T-helper 1 cell treated with Interleukin-12 subunit alpha and Interleukin-12 subunit beta and Interleukin-4 antibody, amounts not matched to agents 30 μg/mL and 1 μg/mL, for 36 hours (primary cell): ENCODE measurements at regions not wholly inside any gene's neighbourhood (a gene's known extent, or its start where the extent isn't known, plus 50 kb on each side); places are given as distances from the start of the nearest gene placed in this dataset.

ENCODE experiments used
- H3K27ac Mint-ChIP-seq: one replicate; pipeline ENCODE4 v1.8.0; 2021; ENCODE audit warnings: mild to moderate bottlenecking, mixed read lengths
- H3K27me3 Mint-ChIP-seq: one replicate; pipeline ENCODE4 v1.8.0; 2021; ENCODE audit warnings: low read depth, mixed read lengths
- H3K36me3 Mint-ChIP-seq: one replicate; pipeline ENCODE4 v1.8.0; 2021; ENCODE audit warnings: low read depth, mixed read lengths
- H3K4me1 Mint-ChIP-seq: one replicate; pipeline ENCODE4 v1.8.0; 2021; ENCODE audit warnings: low read depth, mixed read lengths
- H3K4me3 Mint-ChIP-seq: one replicate; pipeline ENCODE4 v1.8.0; 2021; ENCODE audit warnings: mild to moderate bottlenecking, moderate library complexity, mixed read lengths
- H3K9me3 Mint-ChIP-seq: one replicate; pipeline ENCODE4 v1.8.0; 2021; ENCODE audit warnings: mixed read lengths

- H3K4me1 Mint-ChIP-seq = no peaks in the 10 kb centered on the region
- no peak overlapping the region for H3K27ac Mint-ChIP-seq
- H3K27me3 Mint-ChIP-seq = peaks cover 6% of the 10 kb centered on the region
- no peaks in the 10 kb centered on the region for H3K36me3 Mint-ChIP-seq
- H3K9me3 Mint-ChIP-seq = no peaks in the 10 kb centered on the region
- no peak overlapping the region for H3K4me3 Mint-ChIP-seq
These were observed 217.3 kb downstream of the SNX10 start for GRCh38 chr7:26508917-26509316.

- Mint-ChIP-seq H3K4me3 (no peak overlapping the region), H3K9me3 (no peaks in the 10 kb centered on the region), H3K27ac (no peak overlapping the region), H3K36me3 (no peaks in the 10 kb centered on the region), H3K27me3 (peaks cover 5% of the 10 kb centered on the region), H3K4me1 (no peaks in the 10 kb centered on the region)
These were observed 218.7 kb downstream of the SNX10 start for GRCh38 chr7:26510231-26510957.

GRCh38 chr7:26511866-26512265 is 220.2 kb downstream of the SNX10 start:
- H3K27me3 Mint-ChIP-seq = peaks cover 5% of the 10 kb centered on the region
- no peaks in the 10 kb centered on the region for H3K9me3 Mint-ChIP-seq
- H3K27ac Mint-ChIP-seq = no peak overlapping the region
- H3K4me3 Mint-ChIP-seq = no peak overlapping the region
- H3K36me3 Mint-ChIP-seq = no peaks in the 10 kb centered on the region
- no peaks in the 10 kb centered on the region for H3K4me1 Mint-ChIP-seq

GRCh38 chr7:26512737-26513136 is 221.1 kb downstream of the SNX10 start:
- no peaks in the 10 kb centered on the region for H3K36me3 Mint-ChIP-seq
- no peak overlapping the region for H3K4me3 Mint-ChIP-seq
- no peaks in the 10 kb centered on the region for H3K9me3 Mint-ChIP-seq
- peaks cover 5% of the 10 kb centered on the region for H3K27me3 Mint-ChIP-seq
- H3K4me1 Mint-ChIP-seq = no peaks in the 10 kb centered on the region
- H3K27ac Mint-ChIP-seq = no peak overlapping the region

GRCh38 chr7:26513948-26514347 is 222.3 kb downstream of the SNX10 start:
- no peak overlapping the region for H3K4me3 Mint-ChIP-seq

GRCh38 chr7:26514633-26515032 is 223.0 kb downstream of the SNX10 start:
- no peaks in the 10 kb centered on the region for H3K9me3 Mint-ChIP-seq
- H3K4me1 Mint-ChIP-seq = no peaks in the 10 kb centered on the region
- H3K27ac Mint-ChIP-seq = no peak overlapping the region
- H3K27me3 Mint-ChIP-seq = peaks cover 5% of the 10 kb centered on the region
- H3K4me3 Mint-ChIP-seq = no peak overlapping the region
- no peaks in the 10 kb centered on the region for H3K36me3 Mint-ChIP-seq

More at GRCh38 chr7:26513948-26514347, 222.3 kb downstream of the SNX10 start:
- Mint-ChIP-seq H3K36me3 (no peaks in the 10 kb centered on the region), H3K27ac (no peak overlapping the region), H3K4me1 (no peaks in the 10 kb centered on the region), H3K9me3 (no peaks in the 10 kb centered on the region), H3K27me3 (peaks cover 5% of the 10 kb centered on the region)

- no peak overlapping the region for H3K27ac Mint-ChIP-seq
- H3K27me3 Mint-ChIP-seq = peaks cover 5% of the 10 kb centered on the region
- H3K4me1 Mint-ChIP-seq = no peaks in the 10 kb centered on the region
- H3K4me3 Mint-ChIP-seq = no peak overlapping the region
- H3K9me3 Mint-ChIP-seq = no peaks in the 10 kb centered on the region
- no peaks in the 10 kb centered on the region for H3K36me3 Mint-ChIP-seq
These were observed 223.7 kb downstream of the SNX10 start for GRCh38 chr7:26515314-26515842.

- H3K36me3 Mint-ChIP-seq = no peaks in the 10 kb centered on the region
- peaks cover 15% of the 10 kb centered on the region for H3K27me3 Mint-ChIP-seq
- H3K9me3 Mint-ChIP-seq = no peaks in the 10 kb centered on the region
- H3K4me3 Mint-ChIP-seq = no peak overlapping the region
- H3K4me1 Mint-ChIP-seq = no peaks in the 10 kb centered on the region
- H3K27ac Mint-ChIP-seq = no peak overlapping the region
These were observed 228.8 kb downstream of the SNX10 start for GRCh38 chr7:26520483-26520882.

GRCh38 chr7:26522633-26523032 is 231.0 kb downstream of the SNX10 start:
- Mint-ChIP-seq H3K4me3 (no peak overlapping the region), H3K4me1 (no peaks in the 10 kb centered on the region), H3K27me3 (peaks cover 17% of the 10 kb centered on the region), H3K36me3 (no peaks in the 10 kb centered on the region), H3K27ac (no peak overlapping the region), H3K9me3 (no peaks in the 10 kb centered on the region)

GRCh38 chr7:26525398-26526264 is 234.0 kb downstream of the SNX10 start:
- Mint-ChIP-seq H3K4me3 (no peak overlapping the region), H3K27me3 (peaks cover 25% of the 10 kb centered on the region), H3K4me1 (no peaks in the 10 kb centered on the region), H3K9me3 (no peaks in the 10 kb centered on the region), H3K27ac (no peak overlapping the region), H3K36me3 (no peaks in the 10 kb centered on the region)

- Mint-ChIP-seq H3K4me1 (no peaks in the 10 kb centered on the region), H3K9me3 (no peaks in the 10 kb centered on the region), H3K36me3 (no peaks in the 10 kb centered on the region), H3K27me3 (peaks cover 31% of the 10 kb centered on the region), H3K4me3 (no peak overlapping the region), H3K27ac (no peak overlapping the region)
These were observed 234.6 kb downstream of the SNX10 start for GRCh38 chr7:26526265-26526587.

- Mint-ChIP-seq H3K27ac (no peak overlapping the region), H3K9me3 (no peaks in the 10 kb centered on the region), H3K4me3 (no peak overlapping the region), H3K27me3 (peaks cover 52% of the 10 kb centered on the region), H3K4me1 (no peaks in the 10 kb centered on the region), H3K36me3 (no peaks in the 10 kb centered on the region)
These were observed 240.3 kb downstream of the SNX10 start for GRCh38 chr7:26531926-26532325.

- H3K27ac Mint-ChIP-seq = no peak overlapping the region
- H3K27me3 Mint-ChIP-seq = peaks cover 58% of the 10 kb centered on the region
- H3K4me1 Mint-ChIP-seq = no peaks in the 10 kb centered on the region
- H3K36me3 Mint-ChIP-seq = no peaks in the 10 kb centered on the region
- H3K9me3 Mint-ChIP-seq = no peaks in the 10 kb centered on the region
- no peak overlapping the region for H3K4me3 Mint-ChIP-seq
These were observed 240.8 kb downstream of the SNX10 start for GRCh38 chr7:26532471-26532870.

- Mint-ChIP-seq H3K27ac (no peak overlapping the region), H3K4me1 (no peaks in the 10 kb centered on the region), H3K9me3 (no peaks in the 10 kb centered on the region), H3K36me3 (no peaks in the 10 kb centered on the region), H3K27me3 (peaks cover 57% of the 10 kb centered on the region), H3K4me3 (no peak overlapping the region)
These were observed 241.6 kb downstream of the SNX10 start for GRCh38 chr7:26533217-26533616.
